Common myeloid progenitor, CD34-positive (primary cell): ENCODE measurements at regions not wholly inside any gene's neighbourhood (a gene's known extent, or its start where the extent isn't known, plus 50 kb on each side); places are given as distances from the start of the nearest gene placed in this dataset.

Experiments
- CTCF ChIA-PET: fragments of 350-600 bp; sonication (Branson Sonifier 250); formaldehyde crosslinking; loops from one replicate; lab custom pipeline; 2021; ENCODE audit warnings: antibody characterized with exemption; lab: Charles Lee
- POLR2A ChIA-PET: fragments of 350-600 bp; sonication (Branson Sonifier 250); formaldehyde crosslinking; loops from one replicate; lab custom pipeline; 2021; ENCODE audit warnings: antibody characterized with exemption; lab: Charles Lee
- DNase-seq, 3 donors: peaks; one replicate each; pipeline versions ENCODE4 v3.0.0 to v3.0.0-alpha.2; 2013
- H3K27ac ChIP-seq, 2 experiments: 1 replicate in 1 of 2; 2 replicates in 1 of 2; pipeline ENCODE4 v1.7.0; 2013; ENCODE audit warnings: inconsistent platforms in 2 of 2, low read length in 2 of 2, mild to moderate bottlenecking in 2 of 2, low read depth in 1 of 2, moderate library complexity in 1 of 2; ENCODE audit not compliant: severe bottlenecking in 2 of 2, insufficient read depth in 1 of 2, poor library complexity in 1 of 2
- H3K27me3 ChIP-seq, 5 experiments: replicated peaks in 2 of 5; 1 replicate in 3 of 5; 2 replicates in 2 of 5; pipeline versions ENCODE4 v1.6.1 to v1.7.0; 2013; ENCODE audit warnings: low read length in 4 of 5, mild to moderate bottlenecking in 2 of 5, moderate library complexity in 2 of 5, inconsistent platforms in 1 of 5; ENCODE audit not compliant: insufficient read depth in 5 of 5, control insufficient read depth in 4 of 5
- H3K36me3 ChIP-seq, 4 experiments: 1 replicate in 2 of 4; 2 replicates in 2 of 4; pipeline versions ENCODE4 v1.6.1 to v1.7.0; 2013; ENCODE audit warnings: low read length in 3 of 4, control low read depth in 1 of 4, mild to moderate bottlenecking in 1 of 4; ENCODE audit not compliant: control insufficient read depth in 4 of 4, insufficient read depth in 4 of 4
- H3K4me1 ChIP-seq, 4 experiments: 1 replicate in 3 of 4; 2 replicates in 1 of 4; pipeline versions ENCODE4 v1.6.1 to v1.7.1; 2013; ENCODE audit warnings: low read length in 3 of 4, mild to moderate bottlenecking in 3 of 4, control low read depth in 1 of 4, inconsistent platforms in 1 of 4, moderate library complexity in 1 of 4; ENCODE audit not compliant: control insufficient read depth in 4 of 4, insufficient read depth in 4 of 4; ENCODE audit errors: control extremely low read depth in 1 of 4
- H3K4me3 ChIP-seq, 7 experiments: 1 replicate in 4 of 7; 2 replicates in 3 of 7; pipeline versions ENCODE4 v1.5.1 to v1.7.0; 2013; ENCODE audit warnings: mild to moderate bottlenecking in 7 of 7, low read length in 6 of 7, moderate library complexity in 6 of 7, inconsistent platforms in 2 of 7, low read depth in 2 of 7, control low read depth in 1 of 7; ENCODE audit not compliant: insufficient read depth in 4 of 7, control insufficient read depth in 1 of 7; ENCODE audit errors: extremely low read depth in 1 of 7
- H3K9me3 ChIP-seq, 5 experiments: 1 replicate in 4 of 5; 2 replicates in 1 of 5; pipeline versions ENCODE4 v1.6.1 to v1.7.1; 2013; ENCODE audit warnings: low read length in 4 of 5, mild to moderate bottlenecking in 2 of 5, inconsistent platforms in 1 of 5, low read depth in 1 of 5, moderate library complexity in 1 of 5; ENCODE audit not compliant: control insufficient read depth in 4 of 5, insufficient read depth in 2 of 5; ENCODE audit errors: control extremely low read depth in 1 of 5
- WGBS: methylation state at CpG from one replicate; pipeline ENCODE4 v1.1.5; 2013; ENCODE audit not compliant: insufficient coverage; 5-methylcytosine and 5-hydroxymethylcytosine counted together

GRCh38 chr10:3551761-3552160 lies 233.2 kb downstream of the KLF6 start:
- no peak overlapping the region for H3K27ac ChIP-seq
- DNase-seq = no peak
- CTCF ChIA-PET = no interaction called here
- H3K9me3 ChIP-seq = peaks cover 0 to 3% (median 0%) of the 10 kb centered on the region in 5 experiments
- H3K36me3 ChIP-seq = no peaks in the 10 kb centered on the region
- H3K4me3 ChIP-seq = no peak overlapping the region
- peaks cover 0 to 2% (median 0%) of the 10 kb centered on the region in 5 experiments for H3K27me3 ChIP-seq
- 92% methylated on average over 11 of the region's 11 CpGs for WGBS
- H3K4me1 ChIP-seq = peaks cover 0 to 19% (median 16%) of the 10 kb centered on the region in 4 experiments
- POLR2A ChIA-PET = no interaction called here

- H3K27ac ChIP-seq = no peak overlapping the region
- no peaks in the 10 kb centered on the region for H3K36me3 ChIP-seq
- H3K4me3 ChIP-seq = no peak overlapping the region
- CTCF ChIA-PET = no interaction called here
- no peak for DNase-seq
- no peaks in the 10 kb centered on the region for H3K27me3 ChIP-seq
- peaks cover 0 to 14% (median 9%) of the 10 kb centered on the region in 4 experiments for H3K4me1 ChIP-seq
- 80% methylated on average over 4 of the region's 4 CpGs for WGBS
- peaks cover 0 to 3% (median 0%) of the 10 kb centered on the region in 5 experiments for H3K9me3 ChIP-seq
- POLR2A ChIA-PET = no interaction called here
These were observed 235.9 kb downstream of the KLF6 start for GRCh38 chr10:3549118-3549517.

GRCh38 chr10:3548702-3549101 lies 236.3 kb downstream of the KLF6 start:
- no peaks in the 10 kb centered on the region for H3K27me3 ChIP-seq
- WGBS = no CpG with 5 or more reads among the region's 1 CpG
- ChIA-PET POLR2A (no interaction called here), CTCF (no interaction called here)
- H3K4me3 ChIP-seq = no peak overlapping the region
- DNase-seq = peak in 2 of 3 donors; percentile 4 to 12
- H3K36me3 ChIP-seq = no peaks in the 10 kb centered on the region
- H3K27ac ChIP-seq = no peak overlapping the region
- H3K9me3 ChIP-seq = peaks cover 0 to 3% (median 0%) of the 10 kb centered on the region in 5 experiments
- peaks cover 0 to 12% (median 7%) of the 10 kb centered on the region in 4 experiments for H3K4me1 ChIP-seq

- Histone ChIP-seq H3K4me3 (no peak overlapping the region), H3K27me3 (no peaks in the 10 kb centered on the region), H3K36me3 (no peaks in the 10 kb centered on the region), H3K9me3 (peaks cover 0 to 3% (median 0%) of the 10 kb centered on the region in 5 experiments), H3K27ac (no peak overlapping the region), H3K4me1 (peaks cover 0 to 12% (median 6%) of the 10 kb centered on the region in 4 experiments)
- peak in 2 of 3 donors; percentile 6 to 30 for DNase-seq
- 73% methylated on average over 3 of the region's 7 CpGs for WGBS
- ChIA-PET POLR2A (no interaction called here), CTCF (no interaction called here)
These were observed 236.9 kb downstream of the KLF6 start for GRCh38 chr10:3548076-3548475.

GRCh38 chr10:3544561-3544960 lies 240.4 kb downstream of the KLF6 start:
- no peak for DNase-seq
- no peaks in the 10 kb centered on the region for H3K27me3 ChIP-seq
- H3K4me1 ChIP-seq = peaks cover 0 to 12% (median 6%) of the 10 kb centered on the region in 4 experiments
- ChIA-PET POLR2A (no interaction called here), CTCF (no interaction called here)
- WGBS = no CpG with 5 or more reads among the region's 4 CpGs
- no peak overlapping the region for H3K27ac ChIP-seq
- H3K36me3 ChIP-seq = no peaks in the 10 kb centered on the region
- peaks cover 0 to 3% (median 0%) of the 10 kb centered on the region in 5 experiments for H3K9me3 ChIP-seq
- H3K4me3 ChIP-seq = no peak overlapping the region

GRCh38 chr10:3542185-3542611 lies 242.8 kb downstream of the KLF6 start:
- Histone ChIP-seq H3K36me3 (no peaks in the 10 kb centered on the region), H3K27ac (no peak overlapping the region), H3K4me1 (no peaks in the 10 kb centered on the region), H3K9me3 (no peaks in the 10 kb centered on the region), H3K27me3 (no peaks in the 10 kb centered on the region), H3K4me3 (no peak overlapping the region)
- ChIA-PET POLR2A (no interaction called here), CTCF (interaction anchor here (1.0 kb wide), 1 partner anchor 26 kb away, joined by 3 read pairs; no protein-coding TSS in a partner anchor)
- 100% methylated on average over 3 of the region's 5 CpGs for WGBS
- DNase-seq = no peak

GRCh38 chr10:3539696-3540383 lies 245.2 kb downstream of the KLF6 start:
- Histone ChIP-seq H3K9me3 (no peaks in the 10 kb centered on the region), H3K36me3 (no peaks in the 10 kb centered on the region), H3K27me3 (no peaks in the 10 kb centered on the region), H3K27ac (no peak overlapping the region), H3K4me3 (no peak overlapping the region), H3K4me1 (no peaks in the 10 kb centered on the region)
- DNase-seq = no peak
- ChIA-PET CTCF (no interaction called here), POLR2A (no interaction called here)
- WGBS = 96% methylated on average over 15 of the region's 20 CpGs
